Thyroid gland (tissue), 4 donors: ENCODE measurements at regions not wholly inside any gene's neighbourhood (a gene's known extent, or its start where the extent isn't known, plus 50 kb on each side); places are given as distances from the start of the nearest gene placed in this dataset.

Experiments used
- DNase-seq, 2 donors: peaks; one replicate each; pipeline ENCODE4 v3.0.0-alpha.2; 2019
- H3K27ac ChIP-seq, 3 donors: fragments of 200-600 bp; sonication (generic); 1 replicate in 2 of 3; 2 replicates in 1 of 3; pipeline ENCODE4 v1.5.1; 2016 to 2019; ENCODE audit warnings: mild to moderate bottlenecking in 1 of 3, moderate library complexity in 1 of 3
- H3K27me3 ChIP-seq: fragments of 200-600 bp; sonication (generic); one replicate; pipeline ENCODE4 v1.5.1; 2019
- H3K36me3 ChIP-seq, 2 donors: fragments of 200-600 bp; sonication (generic); one replicate each; pipeline ENCODE4 v1.5.1; 2016 to 2019
- H3K4me1 ChIP-seq, 2 donors: fragments of 200-600 bp; sonication (generic); one replicate each; pipeline ENCODE4 v1.5.1; 2017 to 2019
- H3K4me3 ChIP-seq, 3 donors: fragments of 200-600 bp; sonication (generic); replicated peaks in 1 of 3; 1 replicate in 2 of 3; 2 replicates in 1 of 3; pipeline ENCODE4 v1.5.1; 2016; ENCODE audit warnings: mild to moderate bottlenecking in 1 of 3
- H3K9me3 ChIP-seq: fragments of 200-600 bp; sonication (generic); one replicate; pipeline ENCODE4 v1.5.1; 2017
- POLR2A ChIP-seq, 2 donors: fragments of 450-650 bp; IDR thresholded peaks; one replicate each; pipeline ENCODE4 v1.6.1; 2017; ENCODE audit warnings: antibody characterized with exemption in 2 of 2, mild to moderate bottlenecking in 2 of 2, moderate library complexity in 1 of 2
- WGBS, 2 donors: methylation state at CpG; one replicate each; pipeline ENCODE4 v1.1.5; 2017; 5-methylcytosine and 5-hydroxymethylcytosine counted together
- intact Hi-C: fragments of 100-400 bp; cut with DNase I; formaldehyde crosslinking; loops from one replicate; pipeline ENCODE4 v1.15.1; 2023
- TF ChIP-seq, protein P1 (sequence below), 6 experiments: fragments of 200-600 bp in 3 of 6; fragments of 450-650 bp in 3 of 6; sonication (generic) in 3 of 6; IDR thresholded peaks; one replicate each; pipeline ENCODE4 v1.5.1; 2016 to 2019; ENCODE audit warnings: antibody characterized with exemption in 6 of 6, mild to moderate bottlenecking in 2 of 6, inconsistent platforms in 1 of 6, moderate library complexity in 1 of 6

DNA sequence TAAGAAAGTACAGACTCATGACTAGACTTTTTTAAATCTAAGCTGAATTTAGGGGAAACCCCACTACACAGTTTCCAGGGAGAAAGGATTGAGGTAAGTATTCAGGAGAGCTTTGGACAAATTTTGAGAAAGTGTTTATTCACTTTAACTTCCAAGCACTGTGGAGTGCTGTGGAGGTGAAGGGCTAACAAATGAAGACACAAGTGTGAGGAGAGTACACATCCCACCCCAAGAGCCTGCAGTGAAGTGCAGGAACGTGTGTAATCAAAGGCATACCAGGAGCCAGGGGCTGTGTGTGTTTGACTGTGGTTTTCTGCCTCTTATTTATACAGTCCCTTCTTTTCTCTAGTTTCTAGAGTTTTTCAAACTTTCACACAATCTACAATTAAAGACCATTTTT lies 118.3 kb downstream of the CMPK2 start:
- DNase-seq = no peak
- 32 to 58% methylated on average over 1 of the region's 1 CpG for WGBS, 2 donors
- H3K9me3 ChIP-seq = no peaks in the 10 kb centered on the region
- H3K27me3 ChIP-seq = no peaks in the 10 kb centered on the region
- H3K36me3 ChIP-seq = no peaks in the 10 kb centered on the region
- intact Hi-C loops = no loop called here
- H3K27ac ChIP-seq = no peak overlapping the region
- H3K4me1 ChIP-seq = no peaks in the 10 kb centered on the region
- TF ChIP-seq POLR2A (IDR thresholded peaks at IDR 0.05) = no peak
- TF ChIP-seq, protein P1, sequence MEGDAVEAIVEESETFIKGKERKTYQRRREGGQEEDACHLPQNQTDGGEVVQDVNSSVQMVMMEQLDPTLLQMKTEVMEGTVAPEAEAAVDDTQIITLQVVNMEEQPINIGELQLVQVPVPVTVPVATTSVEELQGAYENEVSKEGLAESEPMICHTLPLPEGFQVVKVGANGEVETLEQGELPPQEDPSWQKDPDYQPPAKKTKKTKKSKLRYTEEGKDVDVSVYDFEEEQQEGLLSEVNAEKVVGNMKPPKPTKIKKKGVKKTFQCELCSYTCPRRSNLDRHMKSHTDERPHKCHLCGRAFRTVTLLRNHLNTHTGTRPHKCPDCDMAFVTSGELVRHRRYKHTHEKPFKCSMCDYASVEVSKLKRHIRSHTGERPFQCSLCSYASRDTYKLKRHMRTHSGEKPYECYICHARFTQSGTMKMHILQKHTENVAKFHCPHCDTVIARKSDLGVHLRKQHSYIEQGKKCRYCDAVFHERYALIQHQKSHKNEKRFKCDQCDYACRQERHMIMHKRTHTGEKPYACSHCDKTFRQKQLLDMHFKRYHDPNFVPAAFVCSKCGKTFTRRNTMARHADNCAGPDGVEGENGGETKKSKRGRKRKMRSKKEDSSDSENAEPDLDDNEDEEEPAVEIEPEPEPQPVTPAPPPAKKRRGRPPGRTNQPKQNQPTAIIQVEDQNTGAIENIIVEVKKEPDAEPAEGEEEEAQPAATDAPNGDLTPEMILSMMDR (IDR thresholded peaks at IDR 0.05) = no peak
- H3K4me3 ChIP-seq = no peak overlapping the region

DNA sequence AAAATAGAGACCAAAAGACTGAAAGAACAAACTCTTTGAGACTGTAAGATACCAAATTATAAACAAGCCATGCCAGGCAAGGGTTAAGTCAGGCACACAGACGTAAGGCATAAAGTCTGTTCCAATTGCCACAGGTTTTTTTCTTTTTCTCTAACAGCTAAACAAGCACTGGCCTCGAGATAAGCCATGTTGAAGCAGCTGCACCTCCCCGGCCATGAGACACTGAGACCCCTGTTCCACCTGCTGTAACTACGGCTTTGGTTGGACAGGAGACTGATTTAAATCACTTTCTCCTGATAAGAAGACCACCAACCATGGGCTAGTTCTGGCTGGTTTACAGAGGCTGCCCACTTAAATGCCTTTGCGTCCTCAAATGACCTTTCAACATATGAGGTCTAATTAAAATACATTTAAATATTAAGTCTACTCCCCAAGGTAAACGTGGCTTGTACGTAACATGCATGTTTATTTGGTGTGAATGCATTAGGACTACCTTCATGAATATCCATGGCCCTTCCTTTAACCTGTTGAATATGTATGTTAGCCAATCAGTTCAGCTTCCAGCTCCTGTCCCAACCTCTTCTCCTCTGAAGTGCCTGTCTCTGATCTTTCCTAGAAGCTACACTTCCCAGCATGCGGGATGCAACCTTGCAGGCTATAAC lies 117.2 kb downstream of the CMPK2 start:
- no peak overlapping the region for H3K4me3 ChIP-seq
- WGBS, 2 donors = 49 to 59% methylated on average over 8 of the region's 8 CpGs
- no peaks in the 10 kb centered on the region for H3K4me1 ChIP-seq
- H3K9me3 ChIP-seq = no peaks in the 10 kb centered on the region
- H3K27ac ChIP-seq = no peak overlapping the region
- no peak for DNase-seq
- no peaks in the 10 kb centered on the region for H3K27me3 ChIP-seq
- TF ChIP-seq, protein P1 (IDR thresholded peaks at IDR 0.05) = no peak
- no peak for TF ChIP-seq POLR2A (IDR thresholded peaks at IDR 0.05)
- intact Hi-C loops = no loop called here
- H3K36me3 ChIP-seq = no peaks in the 10 kb centered on the region

DNA sequence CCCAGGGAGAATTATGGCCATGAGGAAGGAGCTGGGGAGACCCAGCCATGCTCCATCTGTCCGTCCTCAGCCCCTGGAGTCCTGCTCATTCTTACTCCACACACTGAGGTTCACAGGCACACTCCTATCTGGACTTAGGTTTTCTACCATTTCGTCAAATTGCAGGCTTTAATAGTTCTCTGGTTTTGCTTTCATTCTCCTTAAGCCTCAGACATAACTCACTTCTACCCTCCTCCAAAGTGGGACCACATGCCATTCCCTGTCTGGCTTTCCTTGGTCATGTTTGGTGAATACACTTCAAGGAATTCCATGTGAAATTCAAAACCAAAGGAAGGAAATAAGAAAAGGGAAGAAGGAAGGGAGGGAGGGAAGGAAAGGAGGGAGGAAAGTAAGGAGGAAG lies 115.7 kb downstream of the CMPK2 start:
- WGBS, 2 donors = 68 to 80% methylated on average over 2 of the region's 2 CpGs
- TF ChIP-seq, protein P1 (IDR thresholded peaks at IDR 0.05) = no peak
- no peak for TF ChIP-seq POLR2A (IDR thresholded peaks at IDR 0.05)
- DNase-seq = no peak

DNA sequence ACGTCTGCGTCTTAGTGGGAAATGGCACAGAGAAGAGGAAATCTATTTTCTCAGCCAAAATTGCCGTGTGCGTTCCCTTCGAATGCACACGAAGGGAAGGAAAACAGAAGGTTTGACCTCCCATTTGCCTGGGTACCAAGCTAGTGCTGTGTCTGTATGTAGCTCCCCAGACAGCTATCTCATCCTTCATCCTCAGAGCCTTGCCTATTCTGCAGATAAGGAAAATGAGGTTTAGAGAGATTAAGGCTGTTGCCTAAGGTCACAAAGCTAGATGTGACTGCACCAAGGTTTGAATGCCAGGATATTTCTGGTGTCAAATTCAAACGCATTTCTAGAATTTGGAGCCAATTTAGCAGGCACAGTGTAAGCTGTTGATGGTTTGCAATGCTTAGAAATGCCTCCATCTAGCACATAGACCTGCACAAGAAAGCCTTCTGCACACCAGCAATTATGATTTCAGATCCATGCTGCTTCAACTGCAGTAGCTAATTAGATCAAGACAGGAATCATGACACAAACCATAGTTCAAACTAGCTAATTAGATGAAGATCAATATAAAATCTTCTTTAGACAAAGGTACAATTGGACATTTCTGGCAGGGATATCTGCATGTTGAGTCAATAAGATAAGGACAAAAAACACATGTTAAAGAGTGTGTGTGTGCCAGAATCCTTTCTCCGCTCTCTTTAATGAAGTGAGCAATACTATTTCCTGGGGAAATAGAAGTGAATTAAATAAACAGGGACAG lies 115.1 kb downstream of the CMPK2 start:
- 53 to 62% methylated on average over 8 of the region's 8 CpGs for WGBS, 2 donors
- Histone ChIP-seq H3K4me1 (no peaks in the 10 kb centered on the region), H3K36me3 (no peaks in the 10 kb centered on the region), H3K27me3 (no peaks in the 10 kb centered on the region), H3K9me3 (no peaks in the 10 kb centered on the region), H3K4me3 (no peak overlapping the region), H3K27ac (no peak overlapping the region)
- TF ChIP-seq POLR2A (IDR thresholded peaks at IDR 0.05) = no peak
- TF ChIP-seq, protein P1 (IDR thresholded peaks at IDR 0.05) = no peak
- intact Hi-C loops = no loop called here
- no peak for DNase-seq

More for the DNA sequence above, 115.7 kb downstream of the CMPK2 start:
- Histone ChIP-seq H3K9me3 (no peaks in the 10 kb centered on the region), H3K27ac (no peak overlapping the region), H3K4me3 (no peak overlapping the region), H3K4me1 (no peaks in the 10 kb centered on the region), H3K36me3 (no peaks in the 10 kb centered on the region), H3K27me3 (no peaks in the 10 kb centered on the region)
- intact Hi-C loops = no loop called here

DNA sequence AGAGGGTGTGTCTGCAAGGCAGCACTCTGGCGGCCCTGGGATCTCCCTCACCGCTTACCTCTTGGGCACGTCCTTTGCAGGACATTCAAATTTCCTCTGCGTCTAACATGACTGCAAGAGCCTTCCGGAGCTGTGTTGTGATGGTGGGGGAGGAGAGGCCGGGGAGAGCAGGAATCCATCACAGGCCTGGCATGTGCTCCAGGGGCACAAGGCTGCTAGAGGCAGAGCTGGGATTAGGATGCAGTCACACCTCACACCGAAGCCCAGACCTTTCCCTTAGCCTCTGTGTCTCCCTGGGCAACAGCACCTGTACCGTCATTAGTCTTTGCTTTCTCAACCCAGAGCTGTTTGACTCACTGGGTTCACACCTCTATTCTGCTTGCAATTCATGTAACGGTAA lies 111.3 kb downstream of the CMPK2 start:
- Histone ChIP-seq H3K4me3 (no peak overlapping the region), H3K9me3 (no peaks in the 10 kb centered on the region), H3K27ac (no peak overlapping the region), H3K36me3 (no peaks in the 10 kb centered on the region), H3K4me1 (no peaks in the 10 kb centered on the region), H3K27me3 (no peaks in the 10 kb centered on the region)
- WGBS, 2 donors = 68 to 72% methylated on average over 9 of the region's 9 CpGs
- TF ChIP-seq, protein P1 (IDR thresholded peaks at IDR 0.05) = no peak
- TF ChIP-seq POLR2A (IDR thresholded peaks at IDR 0.05) = no peak
- intact Hi-C loops = no loop called here
- no peak for DNase-seq
